Non-pigmented ciliary epithelial cell (primary cell): ENCODE measurements at regions not wholly inside any gene's neighbourhood (a gene's known extent, or its start where the extent isn't known, plus 50 kb on each side); places are given as distances from the start of the nearest gene placed in this dataset.
"Not testable (repeated sequence)": the region's sequence is repeated elsewhere in the genome, so short reads cannot be mapped to it uniquely, and the experiment has no call there.

Experiments used
- DNase-seq: peaks from one replicate; pipeline ENCODE4 v3.0.0-alpha.2; 2010; ENCODE audit warnings: low read depth

GRCh38 chr2:204143216-204144014 lies 206.9 kb downstream of the ICOS start:
- no peak for DNase-seq

GRCh38 chr2:204144492-204144891 lies 207.9 kb downstream of the ICOS start:
- DNase-seq: no peak

GRCh38 chr2:204145263-204145751 lies 208.7 kb downstream of the ICOS start:
- DNase-seq: peak; percentile 18

- DNase-seq: no peak
These were observed 209.2 kb downstream of the ICOS start for GRCh38 chr2:204145791-204146190.

- not testable (repeated sequence) for DNase-seq
These were observed 210.5 kb downstream of the ICOS start for GRCh38 chr2:204147040-204147439.

GRCh38 chr2:204150721-204151120 lies 214.2 kb downstream of the ICOS start:
- DNase-seq: no peak

GRCh38 chr2:204152616-204153015 lies 216.1 kb downstream of the ICOS start:
- DNase-seq: no peak

- no peak for DNase-seq
These were observed 218.3 kb downstream of the ICOS start for GRCh38 chr2:204154863-204155262.

GRCh38 chr2:204156456-204156855 lies 219.9 kb downstream of the ICOS start:
- no peak for DNase-seq

GRCh38 chr2:204157684-204158083 lies 221.1 kb downstream of the ICOS start:
- no peak for DNase-seq

- DNase-seq: no peak
These were observed 223.0 kb downstream of the ICOS start for GRCh38 chr2:204159526-204159925.

- DNase-seq: no peak
These were observed 224.4 kb downstream of the ICOS start for GRCh38 chr2:204160989-204161388.

- DNase-seq: no peak
These were observed 225.3 kb downstream of the ICOS start for GRCh38 chr2:204161886-204162285.

- no peak for DNase-seq
These were observed 230.4 kb downstream of the ICOS start for GRCh38 chr2:204166961-204167360.

GRCh38 chr2:204167670-204168069 lies 231.1 kb downstream of the ICOS start:
- DNase-seq: not testable (repeated sequence)

GRCh38 chr2:204170411-204170810 lies 233.8 kb downstream of the ICOS start:
- DNase-seq: no peak

GRCh38 chr2:204171432-204172144 lies 235.0 kb downstream of the ICOS start:
- no peak for DNase-seq

- no peak for DNase-seq
These were observed 235.6 kb downstream of the ICOS start for GRCh38 chr2:204172145-204172600.

- DNase-seq: no peak
These were observed 237.5 kb downstream of the ICOS start for GRCh38 chr2:204174034-204174433.

- no peak for DNase-seq
These were observed 239.1 kb downstream of the ICOS start for GRCh38 chr2:204175552-204176271.

GRCh38 chr2:204176306-204176705 lies 239.7 kb downstream of the ICOS start:
- DNase-seq: no peak

- DNase-seq: no peak
These were observed 240.9 kb downstream of the ICOS start for GRCh38 chr2:204177251-204177976.
